Neural cell (in vitro differentiated cells): ENCODE measurements at regions not wholly inside any gene's neighbourhood (a gene's known extent, or its start where the extent isn't known, plus 50 kb on each side); places are given as distances from the start of the nearest gene placed in this dataset.

Source experiments
- EZH2 ChIP-seq: fragments of 200-600, 300-800 bp; shearing (Covaris generic), sonication (generic); IDR thresholded peaks from 2 replicates; pipeline ENCODE4 v1.6.1; 2014; ENCODE audit warnings: antibody characterized with exemption, low read length, borderline replicate concordance, mild to moderate bottlenecking; ENCODE audit not compliant: insufficient read depth, poor library complexity, severe bottlenecking
- POLR2AphosphoS5 ChIP-seq: IDR thresholded peaks from 2 replicates; pipeline ENCODE4 v1.6.1; 2012
- SMC3 ChIP-seq: fragments of 450-650 bp; conservative IDR thresholded peaks from 2 replicates; pipeline ENCODE4 v1.6.1; 2014; ENCODE audit warnings: antibody characterized with exemption, mild to moderate bottlenecking, moderate library complexity; ENCODE audit not compliant: poor library complexity

GRCh38 chr12:59517522-59517921 lies 78.3 kb upstream of the SLC16A7 start:
- TF ChIP-seq POLR2AphosphoS5 (no peak), EZH2 (no peak), SMC3 (no peak)
